Subcutaneous abdominal adipose tissue (tissue), 5 donors: ENCODE measurements at regions not wholly inside any gene's neighbourhood (a gene's known extent, or its start where the extent isn't known, plus 50 kb on each side); places are given as distances from the start of the nearest gene placed in this dataset.

ENCODE experiments used
- H3K27ac ChIP-seq: one replicate; pipeline ENCODE4 v1.7.0; 2013; ENCODE audit warnings: low read depth, mild to moderate bottlenecking, inconsistent platforms, low read length, moderate library complexity
- H3K27me3 ChIP-seq, 5 donors: one replicate each; pipeline ENCODE4 v1.7.0; 2013; ENCODE audit warnings: low read length in 5 of 5, inconsistent platforms in 1 of 5; ENCODE audit not compliant: control insufficient read depth in 5 of 5, insufficient read depth in 4 of 5
- H3K36me3 ChIP-seq, 5 donors: one replicate each; pipeline ENCODE4 v1.7.0; 2013; ENCODE audit warnings: low read length in 5 of 5; ENCODE audit not compliant: control insufficient read depth in 5 of 5, insufficient read depth in 5 of 5
- H3K4me1 ChIP-seq, 5 donors: one replicate each; pipeline ENCODE4 v1.7.0; 2013; ENCODE audit warnings: low read length in 5 of 5, mild to moderate bottlenecking in 3 of 5, moderate library complexity in 1 of 5; ENCODE audit not compliant: control insufficient read depth in 5 of 5, insufficient read depth in 5 of 5
- H3K4me3 ChIP-seq, 5 donors: one replicate each; pipeline ENCODE4 v1.7.0; 2013; ENCODE audit warnings: low read length in 5 of 5, low read depth in 1 of 5
- H3K9ac ChIP-seq, 5 donors: one replicate each; pipeline ENCODE4 v1.7.0; 2013; ENCODE audit warnings: low read length in 5 of 5, mild to moderate bottlenecking in 4 of 5, moderate library complexity in 3 of 5
- H3K9me3 ChIP-seq, 5 donors: one replicate each; pipeline ENCODE4 v1.7.0; 2013; ENCODE audit warnings: low read length in 5 of 5; ENCODE audit not compliant: control insufficient read depth in 5 of 5
- donor health status: healthy.
- donor health status: healthy.
- donor health status: healthy.
- donor health status: healthy.
- donor health status: healthy.

- Histone ChIP-seq H3K9me3 (no peaks in the 10 kb centered on the region), H3K27ac (peak overlapping the region; percentile 71), H3K27me3 (no peaks in the 10 kb centered on the region), H3K36me3 (no peaks in the 10 kb centered on the region), H3K4me1 (peaks cover 0 to 64% (median 47%) of the 10 kb centered on the region in 5 donors), H3K9ac (no peak overlapping the region), H3K4me3 (no peak overlapping the region)
These were observed 100.7 kb upstream of the CYP1B1 start for GRCh38 chr2:38176619-38177021.

- Histone ChIP-seq H3K4me1 (peaks cover 0 to 50% (median 42%) of the 10 kb centered on the region in 5 donors), H3K27ac (peak overlapping the region; percentile 35), H3K27me3 (no peaks in the 10 kb centered on the region), H3K36me3 (no peaks in the 10 kb centered on the region), H3K4me3 (no peak overlapping the region), H3K9ac (no peak overlapping the region), H3K9me3 (peaks cover 0 to 4% (median 3%) of the 10 kb centered on the region in 5 donors)
These were observed 98.9 kb upstream of the CYP1B1 start for GRCh38 chr2:38174646-38175423.

- Histone ChIP-seq H3K9ac (no peak overlapping the region), H3K36me3 (no peaks in the 10 kb centered on the region), H3K4me3 (no peak overlapping the region), H3K4me1 (peaks cover 0 to 44% (median 37%) of the 10 kb centered on the region in 5 donors), H3K9me3 (peaks cover 0 to 4% (median 3%) of the 10 kb centered on the region in 5 donors), H3K27ac (no peak overlapping the region), H3K27me3 (no peaks in the 10 kb centered on the region)
These were observed 98.2 kb upstream of the CYP1B1 start for GRCh38 chr2:38174131-38174530.

GRCh38 chr2:38173683-38174082, 97.7 kb upstream of the CYP1B1 start:
- Histone ChIP-seq H3K36me3 (no peaks in the 10 kb centered on the region), H3K9ac (no peak overlapping the region), H3K27ac (no peak overlapping the region), H3K4me1 (peaks cover 0 to 40% (median 33%) of the 10 kb centered on the region in 5 donors), H3K27me3 (no peaks in the 10 kb centered on the region), H3K4me3 (no peak overlapping the region), H3K9me3 (peaks cover 0 to 4% (median 3%) of the 10 kb centered on the region in 5 donors)

GRCh38 chr2:38171208-38171855, 95.4 kb upstream of the CYP1B1 start:
- Histone ChIP-seq H3K27ac (no peak overlapping the region), H3K36me3 (no peaks in the 10 kb centered on the region), H3K4me3 (no peak overlapping the region), H3K4me1 (peaks cover 0 to 27% (median 10%) of the 10 kb centered on the region in 5 donors), H3K27me3 (no peaks in the 10 kb centered on the region), H3K9ac (no peak overlapping the region), H3K9me3 (peaks cover 0 to 4% (median 3%) of the 10 kb centered on the region in 5 donors)

GRCh38 chr2:38170733-38171132, 94.8 kb upstream of the CYP1B1 start:
- no peak overlapping the region for H3K27ac ChIP-seq
- no peak overlapping the region for H3K4me3 ChIP-seq
- no peak overlapping the region for H3K9ac ChIP-seq
- H3K9me3 ChIP-seq: peaks cover 0 to 4% (median 3%) of the 10 kb centered on the region in 5 donors
- H3K27me3 ChIP-seq: no peaks in the 10 kb centered on the region
- H3K36me3 ChIP-seq: no peaks in the 10 kb centered on the region
- peaks cover 0 to 25% (median 7%) of the 10 kb centered on the region in 5 donors for H3K4me1 ChIP-seq

GRCh38 chr2:38170067-38170466, 94.1 kb upstream of the CYP1B1 start:
- no peak overlapping the region for H3K9ac ChIP-seq
- H3K4me1 ChIP-seq: peaks cover 0 to 22% (median 6%) of the 10 kb centered on the region in 5 donors
- no peaks in the 10 kb centered on the region for H3K27me3 ChIP-seq
- H3K9me3 ChIP-seq: peaks cover 0 to 4% (median 3%) of the 10 kb centered on the region in 5 donors
- no peaks in the 10 kb centered on the region for H3K36me3 ChIP-seq
- no peak overlapping the region for H3K27ac ChIP-seq
- H3K4me3 ChIP-seq: no peak overlapping the region

- H3K4me3 ChIP-seq: no peak overlapping the region
- no peak overlapping the region for H3K9ac ChIP-seq
- H3K27ac ChIP-seq: no peak overlapping the region
- H3K9me3 ChIP-seq: peaks cover 0 to 4% (median 3%) of the 10 kb centered on the region in 5 donors
- H3K4me1 ChIP-seq: peaks cover 0 to 10% (median 0%) of the 10 kb centered on the region in 5 donors
- no peaks in the 10 kb centered on the region for H3K36me3 ChIP-seq
- H3K27me3 ChIP-seq: no peaks in the 10 kb centered on the region
These were observed 92.9 kb upstream of the CYP1B1 start for GRCh38 chr2:38168710-38169480.

- H3K4me1 ChIP-seq: peaks cover 0 to 9% (median 0%) of the 10 kb centered on the region in 5 donors
- peaks cover 0 to 4% (median 3%) of the 10 kb centered on the region in 5 donors for H3K9me3 ChIP-seq
- no peak overlapping the region for H3K4me3 ChIP-seq
- no peak overlapping the region for H3K27ac ChIP-seq
- no peaks in the 10 kb centered on the region for H3K36me3 ChIP-seq
- H3K27me3 ChIP-seq: no peaks in the 10 kb centered on the region
- H3K9ac ChIP-seq: no peak overlapping the region
These were observed 92.0 kb upstream of the CYP1B1 start for GRCh38 chr2:38167968-38168350.
